Panc1 (cell line): ENCODE measurements at regions not wholly inside any gene's neighbourhood (a gene's known extent, or its start where the extent isn't known, plus 50 kb on each side); places are given as distances from the start of the nearest gene placed in this dataset.
"Not testable (repeated sequence)": the region's sequence is repeated elsewhere in the genome, so short reads cannot be mapped to it uniquely, and the experiment has no call there.

Source experiments
- ATAC-seq: fragments of 200-7000 bp; cut with Tn5 transposase; 2 replicates; pipeline ENCODE4 v1.9.1; 2020; ENCODE audit warnings: mild to moderate bottlenecking, moderate library complexity
- BruUV-seq: library from RNA; stranded (reverse); fragments of 400-500 nt; replicated peaks from 2 replicates; lab custom pipeline; 2021; lab: Mats Ljungman, UMichigan
- CTCF ChIA-PET: fragments of 300-600 bp; sonication (Branson Sonifier 250); formaldehyde crosslinking; loops from one replicate; lab custom pipeline; 2022; ENCODE audit warnings: antibody characterized with exemption; lab: Charles Lee
- POLR2A ChIA-PET: fragments of 300-600 bp; sonication (Branson Sonifier 250); formaldehyde crosslinking; loops from one replicate; lab custom pipeline; 2022; ENCODE audit warnings: antibody characterized with exemption; lab: Charles Lee
- DNase-seq: peaks from one replicate; pipeline ENCODE4 v3.0.0-alpha.2; 2010; ENCODE audit warnings: low read depth, low spot score
- H3K27ac ChIP-seq: 2 replicates; pipeline ENCODE4 v1.5.1; 2011; ENCODE audit warnings: mild to moderate bottlenecking, low read length, inconsistent platforms
- H3K27me3 ChIP-seq: fragments of 200-500 bp; sonication (Bioruptor generic); 2 replicates; pipeline ENCODE4 v1.6.0; 2014; ENCODE audit warnings: low read length, inconsistent platforms; ENCODE audit not compliant: control insufficient read depth, insufficient read depth
- H3K36me3 ChIP-seq: fragments of 200-500 bp; sonication (Bioruptor generic); 2 replicates; pipeline ENCODE4 v1.5.1; 2014; ENCODE audit warnings: inconsistent platforms, mild to moderate bottlenecking, low read length, moderate library complexity; ENCODE audit not compliant: control insufficient read depth, insufficient read depth
- H3K4me1 ChIP-seq: 2 replicates; pipeline ENCODE4 v1.5.1; 2011; ENCODE audit warnings: inconsistent platforms, mild to moderate bottlenecking, low read length, moderate library complexity; ENCODE audit not compliant: control insufficient read depth, insufficient read depth
- H3K4me3 ChIP-seq, 2 experiments: 2 replicates each; pipeline ENCODE4 v1.5.1; 2011 to 2012; ENCODE audit warnings: low read depth in 2 of 2, low read length in 2 of 2, mild to moderate bottlenecking in 2 of 2, inconsistent platforms in 1 of 2, moderate library complexity in 1 of 2
- H3K9me3 ChIP-seq: fragments of 200-500 bp; sonication (Bioruptor generic); 2 replicates; pipeline ENCODE4 v1.5.1; 2014; ENCODE audit warnings: low read depth, mild to moderate bottlenecking, inconsistent platforms, low read length, moderate library complexity; ENCODE audit not compliant: control insufficient read depth, insufficient read depth
- CTCF ChIP-seq: fragments of 450-650 bp; IDR thresholded peaks from 2 replicates; pipeline ENCODE4 v1.5.1; 2017; ENCODE audit warnings: mild to moderate bottlenecking
- POLR2AphosphoS5 ChIP-seq: IDR thresholded peaks from 2 replicates; pipeline ENCODE4 v1.6.1; 2012; ENCODE audit warnings: mild to moderate bottlenecking, low read depth, low read length, moderate library complexity
- REST ChIP-seq, 2 experiments: IDR thresholded peaks; 2 replicates each; pipeline ENCODE4 v1.6.1; 2011 to 2012; ENCODE audit warnings: low read depth in 2 of 2, control low read depth in 1 of 2, low read length in 1 of 2, mild to moderate bottlenecking in 1 of 2, moderate library complexity in 1 of 2; ENCODE audit not compliant: insufficient read depth in 1 of 2
- SIN3A ChIP-seq: IDR thresholded peaks from 2 replicates; pipeline ENCODE4 v1.6.1; 2012; ENCODE audit warnings: low read depth, mild to moderate bottlenecking, low read length, moderate library complexity, borderline replicate concordance; ENCODE audit not compliant: insufficient read depth
- TCF7L2 ChIP-seq: IDR thresholded peaks from 2 replicates; pipeline ENCODE4 v1.6.1; 2011; ENCODE audit warnings: mild to moderate bottlenecking, low read depth, low read length, inconsistent platforms
- in situ Hi-C: cut with HindIII; loops from 2 replicates; pipeline ENCODE4 v1.10.0; 2016; ENCODE audit warnings: low sequenced_read_pairs, low pct_unique_long_range_greater_than_20kb
- intact Hi-C: fragments of 100-400 bp; cut with micrococcal nuclease; formaldehyde crosslinking; loops from one replicate; pipeline ENCODE4 v1.10.0; 2022; ENCODE audit not compliant: unreplicated experiment

GRCh38 chr2:129806317-129806716, 173.1 kb upstream of the RAB6C start:
- no peak for DNase-seq
- in situ Hi-C loops (no loop called here), intact Hi-C loops (no loop called here)
- POLR2A ChIA-PET, result no interaction called here
- H3K4me1 ChIP-seq, result no peaks in the 10 kb centered on the region
- no peak overlapping the region for H3K27ac ChIP-seq
- TF ChIP-seq POLR2AphosphoS5 (no peak), CTCF (no peak), SIN3A (no peak), REST (IDR thresholded peaks at IDR 0.05; ENCODE audit: insufficient read depth in 1 of 2, low read depth in 2 of 2, low read length in 1 of 2) (no peak), TCF7L2 (no peak)
- CTCF ChIA-PET, result no interaction called here
- BruUV-seq, result no TSS peak
- ATAC-seq, result no peak
- H3K27me3 ChIP-seq, result peaks cover 16% of the 10 kb centered on the region; the same call in 1 of the 2 replicates
- no peaks in the 10 kb centered on the region for H3K9me3 ChIP-seq
- no peak overlapping the region for H3K4me3 ChIP-seq
- H3K36me3 ChIP-seq, result no peaks in the 10 kb centered on the region

GRCh38 chr2:129806990-129807389, 172.5 kb upstream of the RAB6C start:
- DNase-seq (no peak), ATAC-seq (no peak)
- no peak overlapping the region for H3K4me3 ChIP-seq
- in situ Hi-C loops (no loop called here), intact Hi-C loops (no loop called here)
- BruUV-seq, result no TSS peak
- H3K4me1 ChIP-seq, result no peaks in the 10 kb centered on the region
- CTCF ChIA-PET, result interaction anchor here (0.6 kb wide), 1 partner anchor 583 kb away, joined by 3 read pairs; no protein-coding TSS in a partner anchor
- no peaks in the 10 kb centered on the region for H3K36me3 ChIP-seq
- TF ChIP-seq CTCF (no peak), POLR2AphosphoS5 (no peak), REST (IDR thresholded peaks at IDR 0.05; ENCODE audit: insufficient read depth in 1 of 2, low read depth in 2 of 2, low read length in 1 of 2) (no peak), SIN3A (no peak), TCF7L2 (no peak)
- peaks cover 15% of the 10 kb centered on the region; the same call in 1 of the 2 replicates for H3K27me3 ChIP-seq
- no peaks in the 10 kb centered on the region for H3K9me3 ChIP-seq
- POLR2A ChIA-PET, result no interaction called here
- no peak overlapping the region for H3K27ac ChIP-seq

- H3K9me3 ChIP-seq, BruUV-seq, H3K36me3 ChIP-seq, ATAC-seq, DNase-seq, intact Hi-C loops, H3K4me1 ChIP-seq, H3K27ac ChIP-seq, H3K4me3 ChIP-seq, in situ Hi-C loops: not testable (repeated sequence)
- ChIA-PET CTCF (interaction anchor here (0.6 kb wide), 1 partner anchor 583 kb away, joined by 3 read pairs; no protein-coding TSS in a partner anchor), POLR2A (interaction anchor here (0.6 kb wide), 1 partner anchor 87 kb away, joined by 4 read pairs; no protein-coding TSS in a partner anchor)
- H3K27me3 ChIP-seq, result peaks cover 15% of the 10 kb centered on the region; the same call in 1 of the 2 replicates
Measured at GRCh38 chr2:129807642-129808338, 171.7 kb upstream of the RAB6C start.
